ENCODE measurements at regions not wholly inside any gene's neighbourhood (a gene's known extent, or its start where the extent isn't known, plus 50 kb on each side); places are given as distances from the start of the nearest gene placed in this dataset.

- Histone ChIP-seq H3K4me3 (no peak overlapping the region), H3K36me3 (no peaks in the 10 kb centered on the region), H3K4me1 (no peaks in the 10 kb centered on the region), H3K27me3 (no peaks in the 10 kb centered on the region), H3K9me3 (no peaks in the 10 kb centered on the region), H3K27ac (no peak overlapping the region)
- no peak for DNase-seq
- TF ChIP-seq CTCF (IDR thresholded peaks at IDR 0.05) (no peak), POLR2A (IDR thresholded peaks at IDR 0.05) (no peak)
- intact Hi-C loops (cut with DNase I; ENCODE audit: low total_unique reads), result no loop called here
These were observed 192.3 kb downstream of the UTRN start for GRCh38 chr6:144477396-144477795.

GRCh38 chr6:144477856-144478255, 192.7 kb downstream of the UTRN start:
- H3K27me3 ChIP-seq, result no peaks in the 10 kb centered on the region
- TF ChIP-seq CTCF (IDR thresholded peaks at IDR 0.05) (no peak), POLR2A (IDR thresholded peaks at IDR 0.05) (no peak)
- H3K36me3 ChIP-seq, result no peaks in the 10 kb centered on the region
- H3K9me3 ChIP-seq, result no peaks in the 10 kb centered on the region
- H3K4me1 ChIP-seq, result no peaks in the 10 kb centered on the region
- H3K27ac ChIP-seq, result peak overlapping the region in 1 of 2 donors; percentile 51
- DNase-seq, result no peak
- intact Hi-C loops (cut with DNase I; ENCODE audit: low total_unique reads), result no loop called here
- no peak overlapping the region for H3K4me3 ChIP-seq

GRCh38 chr6:144478483-144478882, 193.3 kb downstream of the UTRN start:
- Histone ChIP-seq H3K4me1 (no peaks in the 10 kb centered on the region), H3K27ac (peak overlapping the region; percentile 43 to 51), H3K36me3 (no peaks in the 10 kb centered on the region), H3K4me3 (no peak overlapping the region), H3K9me3 (no peaks in the 10 kb centered on the region), H3K27me3 (no peaks in the 10 kb centered on the region)
- TF ChIP-seq CTCF (IDR thresholded peaks at IDR 0.05), result no peak
- no peak for TF ChIP-seq POLR2A (IDR thresholded peaks at IDR 0.05)
- peak in 1 of 2 donors; percentile 27 for DNase-seq
- intact Hi-C loops (cut with DNase I; ENCODE audit: low total_unique reads), result no loop called here

- H3K36me3 ChIP-seq, result no peaks in the 10 kb centered on the region
- H3K27me3 ChIP-seq, result no peaks in the 10 kb centered on the region
- DNase-seq, result no peak
- H3K9me3 ChIP-seq, result no peaks in the 10 kb centered on the region
- TF ChIP-seq CTCF (IDR thresholded peaks at IDR 0.05) (no peak), POLR2A (IDR thresholded peaks at IDR 0.05) (no peak)
- intact Hi-C loops (cut with DNase I; ENCODE audit: low total_unique reads), result loop anchor here (5.0 to 10.0 kb wide), 2 partner anchors 263 to 375 kb away; no protein-coding TSS in a partner anchor
- H3K4me1 ChIP-seq, result no peaks in the 10 kb centered on the region
- no peak overlapping the region for H3K4me3 ChIP-seq
- no peak overlapping the region for H3K27ac ChIP-seq
These were observed 194.9 kb downstream of the UTRN start for GRCh38 chr6:144479991-144480390.

- no peak for TF ChIP-seq POLR2A (IDR thresholded peaks at IDR 0.05)
- no peak for TF ChIP-seq CTCF (IDR thresholded peaks at IDR 0.05)
- H3K27ac ChIP-seq, result no peak overlapping the region
- no peaks in the 10 kb centered on the region for H3K36me3 ChIP-seq
- intact Hi-C loops (cut with DNase I; ENCODE audit: low total_unique reads), result loop anchor here (5.0 to 10.0 kb wide), 2 partner anchors 263 to 376 kb away; no protein-coding TSS in a partner anchor
- no peaks in the 10 kb centered on the region for H3K4me1 ChIP-seq
- no peaks in the 10 kb centered on the region for H3K27me3 ChIP-seq
- H3K4me3 ChIP-seq, result no peak overlapping the region
- H3K9me3 ChIP-seq, result no peaks in the 10 kb centered on the region
- no peak for DNase-seq
These were observed 195.3 kb downstream of the UTRN start for GRCh38 chr6:144480473-144480872.
